ENCODE measurements at regions not wholly inside any gene's neighbourhood (a gene's known extent, or its start where the extent isn't known, plus 50 kb on each side); places are given as distances from the start of the nearest gene placed in this dataset.
"Not testable (repeated sequence)": the region's sequence is repeated elsewhere in the genome, so short reads cannot be mapped to it uniquely, and the experiment has no call there.

DNA sequence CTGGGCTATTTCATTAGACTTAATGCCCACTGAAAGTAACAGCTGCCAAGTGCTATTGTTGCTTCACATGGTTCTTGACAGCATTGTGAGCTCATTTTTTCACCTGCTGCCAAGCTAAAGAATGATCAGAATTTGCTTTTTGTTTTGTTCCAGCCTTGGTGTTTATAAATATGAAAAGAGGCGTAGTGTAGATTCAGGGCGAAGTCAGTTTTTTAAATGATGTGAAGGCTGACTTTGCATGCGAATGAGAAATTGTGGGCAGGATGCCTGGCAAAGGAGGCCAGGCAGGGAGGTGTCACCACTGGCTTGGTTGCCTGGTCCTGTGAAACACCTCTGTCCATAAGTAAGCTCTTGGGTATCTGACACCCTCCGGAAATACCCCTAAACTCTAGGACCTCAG lies 93.3 kb upstream of the NAP1L1 start:
- intact Hi-C loops (cut with micrococcal nuclease) = no loop called here
- DNase-seq (no peak), ATAC-seq (no peak)
- H3K36me3 Mint-ChIP-seq = no peaks in the 10 kb centered on the region
- H3K9me3 Mint-ChIP-seq = no peaks in the 10 kb centered on the region
- Histone ChIP-seq H3K4me1 (ENCODE audit: control insufficient read depth in 2 of 2, insufficient read depth in 2 of 2, low read length in 2 of 2) (no peaks in the 10 kb centered on the region), H3K36me3 (ENCODE audit: control insufficient read depth in 2 of 3, insufficient read depth in 3 of 3, low read length in 3 of 3) (no peaks in the 10 kb centered on the region), H3K9me3 (ENCODE audit: control insufficient read depth in 2 of 3, low read length in 3 of 3) (no peaks in the 10 kb centered on the region), H3K27me3 (ENCODE audit: control insufficient read depth in 2 of 2, insufficient read depth in 2 of 2, low read length in 2 of 2) (no peaks in the 10 kb centered on the region), H3K4me3 (ENCODE audit: low read length) (no peak overlapping the region), H3K27ac (ENCODE audit: low read depth, low read length) (no peak overlapping the region)
- ChIA-PET POLR2A (no interaction called here), CTCF (no interaction called here)
- peaks cover 0 to 12% (median 0%) of the 10 kb centered on the region in 5 donors for H3K27me3 Mint-ChIP-seq
- no peak overlapping the region for H3K4me3 Mint-ChIP-seq
- H3K4me1 Mint-ChIP-seq = no peaks in the 10 kb centered on the region
- no peak overlapping the region for H3K27ac Mint-ChIP-seq

DNA sequence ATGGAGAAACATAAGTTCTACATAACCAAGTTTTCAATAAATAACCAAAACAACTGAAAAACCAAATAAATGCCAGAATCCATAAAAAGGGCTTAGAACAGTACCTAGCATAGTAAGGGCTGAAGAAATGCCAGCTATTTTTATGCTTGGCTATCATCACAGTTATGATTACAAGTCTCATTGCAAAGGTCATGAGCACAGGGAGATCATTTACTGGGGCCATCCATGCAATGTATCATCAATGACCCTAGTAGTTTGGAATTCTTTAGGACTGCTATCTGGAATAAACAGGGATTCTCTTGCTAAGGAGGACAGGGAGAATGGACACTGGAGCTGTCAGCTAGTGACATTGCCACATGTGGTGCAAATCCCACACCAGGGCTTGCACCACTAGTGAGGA lies 92.5 kb upstream of the NAP1L1 start:
- intact Hi-C loops (cut with micrococcal nuclease) = no loop called here
- ChIA-PET CTCF (no interaction called here), POLR2A (no interaction called here)
- no peaks in the 10 kb centered on the region for H3K9me3 ChIP-seq (ENCODE audit: control insufficient read depth in 2 of 3, low read length in 3 of 3)
- no peaks in the 10 kb centered on the region for H3K4me1 ChIP-seq (ENCODE audit: control insufficient read depth in 2 of 2, insufficient read depth in 2 of 2, low read length in 2 of 2)
- no peak overlapping the region for H3K27ac ChIP-seq (ENCODE audit: low read depth, low read length)
- Mint-ChIP-seq H3K27ac (no peak overlapping the region), H3K9me3 (no peaks in the 10 kb centered on the region), H3K36me3 (no peaks in the 10 kb centered on the region), H3K4me3 (no peak overlapping the region), H3K27me3 (peaks cover 0 to 13% (median 0%) of the 10 kb centered on the region in 5 donors), H3K4me1 (no peaks in the 10 kb centered on the region)
- no peak overlapping the region for H3K4me3 ChIP-seq (ENCODE audit: low read length)
- DNase-seq (no peak), ATAC-seq (no peak)
- no peaks in the 10 kb centered on the region for H3K27me3 ChIP-seq (ENCODE audit: control insufficient read depth in 2 of 2, insufficient read depth in 2 of 2, low read length in 2 of 2)
- H3K36me3 ChIP-seq (ENCODE audit: control insufficient read depth in 2 of 3, insufficient read depth in 3 of 3, low read length in 3 of 3) = no peaks in the 10 kb centered on the region

DNA sequence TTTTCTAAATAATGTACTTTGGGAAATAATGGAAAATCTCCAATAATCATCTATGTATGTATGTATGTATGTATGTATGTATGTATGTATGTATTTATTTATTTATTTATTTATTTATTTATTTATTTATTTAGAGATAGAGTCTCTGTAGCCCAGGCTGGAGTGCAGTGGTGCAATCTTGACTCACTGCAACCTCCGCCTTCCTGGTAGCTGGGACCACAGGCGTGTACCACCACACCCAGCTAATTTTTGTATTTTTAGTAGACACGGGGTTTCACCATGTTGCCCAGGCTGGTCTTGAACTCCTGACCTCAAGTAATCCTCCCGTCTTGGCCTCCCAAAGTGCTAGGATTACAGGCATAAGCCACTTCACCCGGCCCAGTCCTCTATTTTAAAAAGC lies 91.5 kb upstream of the NAP1L1 start:
- CTCF ChIA-PET = not testable (repeated sequence)

DNA sequence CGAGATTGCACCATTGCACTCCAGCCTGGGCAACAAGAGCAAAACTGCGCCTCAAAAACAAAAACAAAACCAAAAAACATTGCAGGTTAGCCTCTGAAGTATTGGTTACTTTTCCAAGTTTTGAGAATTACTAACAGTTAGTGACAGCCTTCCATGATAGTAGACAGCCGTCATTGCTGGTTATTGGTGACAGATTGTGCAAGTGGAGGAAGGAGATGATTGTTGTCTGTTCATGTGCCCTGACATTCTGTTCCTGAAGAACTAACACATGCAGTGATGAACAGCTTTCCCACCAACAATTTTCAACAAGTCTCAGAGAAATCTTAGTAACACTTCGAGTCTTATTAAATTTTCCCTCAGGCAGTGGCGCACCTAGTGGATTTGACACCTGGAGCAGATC lies 89.3 kb upstream of the NAP1L1 start:
- peaks cover 13 to 31% (median 17%) of the 10 kb centered on the region in 5 donors for H3K27me3 Mint-ChIP-seq
- intact Hi-C loops (cut with micrococcal nuclease) = no loop called here
- no peak overlapping the region for H3K4me3 Mint-ChIP-seq
- DNase-seq (no peak), ATAC-seq (no peak)
- H3K9me3 Mint-ChIP-seq = no peaks in the 10 kb centered on the region
- Histone ChIP-seq H3K9me3 (ENCODE audit: control insufficient read depth in 2 of 3, low read length in 3 of 3) (no peaks in the 10 kb centered on the region), H3K4me3 (ENCODE audit: low read length) (no peak overlapping the region), H3K27ac (ENCODE audit: low read depth, low read length) (no peak overlapping the region), H3K4me1 (ENCODE audit: control insufficient read depth in 2 of 2, insufficient read depth in 2 of 2, low read length in 2 of 2) (no peaks in the 10 kb centered on the region), H3K27me3 (ENCODE audit: control insufficient read depth in 2 of 2, insufficient read depth in 2 of 2, low read length in 2 of 2) (no peaks in the 10 kb centered on the region), H3K36me3 (ENCODE audit: control insufficient read depth in 2 of 3, insufficient read depth in 3 of 3, low read length in 3 of 3) (no peaks in the 10 kb centered on the region)
- H3K27ac Mint-ChIP-seq = no peak overlapping the region
- ChIA-PET POLR2A (no interaction called here), CTCF (no interaction called here)
- H3K36me3 Mint-ChIP-seq = no peaks in the 10 kb centered on the region
- H3K4me1 Mint-ChIP-seq = peaks cover 0 to 3% (median 0%) of the 10 kb centered on the region in 7 donors

More for the DNA sequence above, 91.5 kb upstream of the NAP1L1 start:
- H3K9me3 ChIP-seq (ENCODE audit: control insufficient read depth in 2 of 3, low read length in 3 of 3); H3K4me3 Mint-ChIP-seq; H3K27me3 ChIP-seq (ENCODE audit: control insufficient read depth in 2 of 2, insufficient read depth in 2 of 2, low read length in 2 of 2); DNase-seq; H3K4me1 Mint-ChIP-seq; H3K36me3 Mint-ChIP-seq; H3K36me3 ChIP-seq (ENCODE audit: control insufficient read depth in 2 of 3, insufficient read depth in 3 of 3, low read length in 3 of 3); intact Hi-C loops (cut with micrococcal nuclease); ATAC-seq; H3K4me1 ChIP-seq (ENCODE audit: control insufficient read depth in 2 of 2, insufficient read depth in 2 of 2, low read length in 2 of 2); H3K9me3 Mint-ChIP-seq; POLR2A ChIA-PET; H3K27ac Mint-ChIP-seq; H3K27ac ChIP-seq (ENCODE audit: low read depth, low read length); H3K4me3 ChIP-seq (ENCODE audit: low read length): not testable (repeated sequence)
- peaks cover 4 to 17% (median 5%) of the 10 kb centered on the region in 5 donors for H3K27me3 Mint-ChIP-seq

DNA sequence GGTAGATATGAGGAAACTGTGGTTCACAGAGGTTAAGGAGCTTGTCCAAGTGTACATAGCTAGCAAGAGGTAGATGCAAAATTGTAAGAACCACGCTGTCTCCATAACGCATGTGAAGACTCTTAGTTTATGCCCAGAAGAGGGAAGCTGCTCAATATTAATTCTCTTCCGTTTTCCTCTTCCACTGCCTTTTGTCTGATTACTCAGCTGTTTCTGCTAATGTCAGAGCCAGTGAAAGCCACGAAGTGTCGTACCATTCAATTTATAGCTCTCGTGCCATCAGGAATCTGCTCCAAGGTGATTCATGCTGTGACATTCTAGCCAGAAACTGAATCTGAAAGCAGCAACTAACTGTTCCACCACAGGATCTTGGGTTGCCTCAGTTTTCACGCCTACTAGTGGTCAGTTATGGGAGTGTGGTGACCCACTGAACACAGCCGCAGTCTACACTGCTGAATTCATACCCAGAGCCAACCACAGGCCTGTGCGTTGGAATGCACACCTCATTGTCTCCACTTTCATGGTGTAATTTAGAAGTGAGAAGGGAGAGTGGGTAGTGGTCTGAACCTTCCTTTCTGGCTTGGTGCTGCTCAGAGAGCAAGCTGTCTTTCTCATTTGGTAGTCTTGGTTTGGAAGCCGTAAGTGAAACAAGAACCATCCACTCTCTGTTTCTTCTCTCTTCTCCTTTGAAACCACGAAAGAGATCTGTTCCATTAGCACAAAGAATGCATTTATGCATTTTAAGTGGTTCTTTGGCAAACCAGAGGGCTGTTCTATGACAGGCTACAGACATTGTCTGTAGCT lies 74.2 kb upstream of the NAP1L1 start:
- intact Hi-C loops (cut with micrococcal nuclease) = loop anchor here (1.0 to 10.0 kb wide), 8 partner anchors 73 to 634 kb away; partner anchors contain the start of genes BBS10 (in 2 of the 2) and NAP1L1 (in 1 of the 2)
- Histone ChIP-seq H3K4me3 (ENCODE audit: low read length) (no peak overlapping the region), H3K36me3 (ENCODE audit: control insufficient read depth in 2 of 3, insufficient read depth in 3 of 3, low read length in 3 of 3) (no peaks in the 10 kb centered on the region), H3K9me3 (ENCODE audit: control insufficient read depth in 2 of 3, low read length in 3 of 3) (no peaks in the 10 kb centered on the region), H3K4me1 (ENCODE audit: control insufficient read depth in 2 of 2, insufficient read depth in 2 of 2, low read length in 2 of 2) (no peaks in the 10 kb centered on the region), H3K27ac (ENCODE audit: low read depth, low read length) (no peak overlapping the region), H3K27me3 (ENCODE audit: control insufficient read depth in 2 of 2, insufficient read depth in 2 of 2, low read length in 2 of 2) (no peaks in the 10 kb centered on the region)
- Mint-ChIP-seq H3K36me3 (no peaks in the 10 kb centered on the region), H3K4me1 (peaks cover 0 to 18% (median 10%) of the 10 kb centered on the region in 7 donors), H3K9me3 (no peaks in the 10 kb centered on the region), H3K27ac (peak overlapping the region in 4 of 9 donors; percentile 54 to 80 (median 68)), H3K4me3 (peak overlapping the region; percentile 0 to 88 (median 69)), H3K27me3 (peaks cover 0 to 3% (median 0%) of the 10 kb centered on the region in 5 donors)
- POLR2A ChIA-PET = interaction anchor here (0.6 to 1.4 kb wide), 3 partner anchors 75 to 768 kb away, joined by 3 to 6 read pairs (median 3); partner anchors contain the start of gene GLIPR1L2
- ATAC-seq (peak; percentile 95), DNase-seq (peak; percentile 9 to 88 (median 37))
- CTCF ChIA-PET = interaction anchor here (0.7 to 1.1 kb wide), 2 partner anchors 9 kb away, joined by 3 to 4 read pairs; no protein-coding TSS in a partner anchor

DNA sequence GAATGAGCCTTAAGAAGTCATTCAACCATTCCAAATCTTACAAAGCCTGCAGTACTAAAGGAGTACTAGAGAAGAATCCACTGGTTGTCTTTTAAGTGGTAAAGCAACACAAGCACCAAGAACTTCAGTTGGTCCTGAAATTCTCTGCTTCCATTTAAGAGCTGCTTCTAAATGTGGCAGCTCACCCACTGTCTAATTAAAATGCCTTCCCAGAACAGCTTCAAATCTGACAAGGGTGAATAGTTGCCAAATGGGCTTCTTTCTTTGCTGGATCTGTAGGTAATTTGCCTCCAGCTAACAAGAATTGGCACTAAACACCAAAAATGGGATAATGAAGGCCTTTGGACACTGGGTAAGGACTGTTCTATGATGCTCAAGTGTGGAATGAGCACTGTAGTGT lies 72.2 kb upstream of the NAP1L1 start:
- H3K4me3 ChIP-seq (ENCODE audit: low read length) = no peak overlapping the region
- Mint-ChIP-seq H3K4me1 (peaks cover 5 to 28% (median 16%) of the 10 kb centered on the region in 7 donors), H3K27ac (no peak overlapping the region), H3K9me3 (peaks cover 0 to 4% (median 0%) of the 10 kb centered on the region in 11 donors), H3K4me3 (no peak overlapping the region), H3K27me3 (peaks cover 0 to 2% (median 0%) of the 10 kb centered on the region in 5 donors), H3K36me3 (no peaks in the 10 kb centered on the region)
- intact Hi-C loops (cut with micrococcal nuclease) = loop anchor here (5.0 to 10.0 kb wide), 4 partner anchors 188 to 632 kb away; partner anchors contain the start of gene BBS10 (in 2 of the 2)
- no peaks in the 10 kb centered on the region for H3K27me3 ChIP-seq (ENCODE audit: control insufficient read depth in 2 of 2, insufficient read depth in 2 of 2, low read length in 2 of 2)
- POLR2A ChIA-PET = no interaction called here
- H3K36me3 ChIP-seq (ENCODE audit: control insufficient read depth in 2 of 3, insufficient read depth in 3 of 3, low read length in 3 of 3) = no peaks in the 10 kb centered on the region
- H3K9me3 ChIP-seq (ENCODE audit: control insufficient read depth in 2 of 3, low read length in 3 of 3) = no peaks in the 10 kb centered on the region
- no peak for DNase-seq
- CTCF ChIA-PET = no interaction called here
- ATAC-seq = no peak
- no peak overlapping the region for H3K27ac ChIP-seq (ENCODE audit: low read depth, low read length)
- H3K4me1 ChIP-seq (ENCODE audit: control insufficient read depth in 2 of 2, insufficient read depth in 2 of 2, low read length in 2 of 2) = no peaks in the 10 kb centered on the region

DNA sequence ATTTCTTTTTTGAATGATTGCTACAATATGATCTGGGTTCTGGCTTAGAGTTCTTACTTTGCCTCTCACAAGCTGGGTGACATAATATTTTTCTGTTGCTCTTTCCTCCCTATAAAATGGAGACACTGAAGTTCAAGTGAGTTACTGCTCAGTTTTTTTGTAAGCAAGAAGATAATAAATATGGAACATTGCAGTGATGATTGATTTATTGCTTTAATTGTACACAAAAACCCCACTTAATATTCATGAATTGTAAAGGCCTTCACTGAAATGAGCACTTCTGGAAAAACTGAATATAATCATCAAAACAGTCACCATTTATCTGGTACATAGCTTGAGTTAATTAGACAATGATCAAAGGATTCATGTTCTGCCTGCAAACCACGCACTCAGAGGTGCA lies 71.8 kb upstream of the NAP1L1 start:
- no peak overlapping the region for H3K4me3 ChIP-seq (ENCODE audit: low read length)
- Mint-ChIP-seq H3K4me3 (no peak overlapping the region), H3K9me3 (peaks cover 0 to 4% (median 0%) of the 10 kb centered on the region in 11 donors), H3K4me1 (peaks cover 5 to 28% (median 16%) of the 10 kb centered on the region in 7 donors), H3K27ac (no peak overlapping the region), H3K36me3 (no peaks in the 10 kb centered on the region), H3K27me3 (no peaks in the 10 kb centered on the region)
- no peaks in the 10 kb centered on the region for H3K36me3 ChIP-seq (ENCODE audit: control insufficient read depth in 2 of 3, insufficient read depth in 3 of 3, low read length in 3 of 3)
- no peaks in the 10 kb centered on the region for H3K9me3 ChIP-seq (ENCODE audit: control insufficient read depth in 2 of 3, low read length in 3 of 3)
- POLR2A ChIA-PET = no interaction called here
- DNase-seq (no peak), ATAC-seq (no peak)
- intact Hi-C loops (cut with micrococcal nuclease) = loop anchor here (5.0 to 10.0 kb wide), 4 partner anchors 188 to 632 kb away; partner anchors contain the start of gene BBS10 (in 2 of the 2)
- no peaks in the 10 kb centered on the region for H3K27me3 ChIP-seq (ENCODE audit: control insufficient read depth in 2 of 2, insufficient read depth in 2 of 2, low read length in 2 of 2)
- H3K4me1 ChIP-seq (ENCODE audit: control insufficient read depth in 2 of 2, insufficient read depth in 2 of 2, low read length in 2 of 2) = no peaks in the 10 kb centered on the region
- CTCF ChIA-PET = no interaction called here
- no peak overlapping the region for H3K27ac ChIP-seq (ENCODE audit: low read depth, low read length)
